GM23248 (cell line): ENCODE measurements at regions not wholly inside any gene's neighbourhood (a gene's known extent, or its start where the extent isn't known, plus 50 kb on each side); places are given as distances from the start of the nearest gene placed in this dataset.

Experiments used
- DNase-seq: peaks from one replicate; pipeline ENCODE4 v3.0.0-alpha.2; 2015
- H2AFZ ChIP-seq: fragments of 200-600 bp; sonication (generic); 2 replicates; pipeline ENCODE4 v1.6.1; 2016; ENCODE audit warnings: antibody characterized with exemption
- H3F3A ChIP-seq: fragments of 200-600 bp; sonication (generic); 2 replicates; pipeline ENCODE4 v1.6.1; 2016; ENCODE audit warnings: mild to moderate bottlenecking, antibody characterized with exemption, mixed run types; ENCODE audit not compliant: insufficient read depth
- H3K27ac ChIP-seq: fragments of 200-600 bp; sonication (generic); 2 replicates; pipeline ENCODE4 v1.5.1; 2016; ENCODE audit warnings: mild to moderate bottlenecking
- H3K27me3 ChIP-seq: fragments of 200-600 bp; sonication (generic); replicated peaks from 2 replicates; pipeline ENCODE4 v1.6.1; 2016; ENCODE audit warnings: mild to moderate bottlenecking; ENCODE audit not compliant: insufficient read depth
- H3K36me3 ChIP-seq: fragments of 200-600 bp; sonication (generic); 2 replicates; pipeline ENCODE4 v1.6.1; 2016; ENCODE audit warnings: low read depth, mild to moderate bottlenecking
- H3K4me1 ChIP-seq: fragments of 200-600 bp; sonication (generic); 2 replicates; pipeline ENCODE4 v1.6.1; 2016; ENCODE audit warnings: mild to moderate bottlenecking; ENCODE audit not compliant: insufficient read depth
- H3K4me2 ChIP-seq: fragments of 200-600 bp; sonication (generic); one replicate; pipeline ENCODE4 v1.6.1; 2016; ENCODE audit warnings: mild to moderate bottlenecking; ENCODE audit not compliant: unreplicated experiment
- H3K4me3 ChIP-seq: fragments of 200-600 bp; sonication (generic); 2 replicates; pipeline ENCODE4 v1.5.1; 2016; ENCODE audit warnings: mild to moderate bottlenecking
- H3K79me2 ChIP-seq: fragments of 200-600 bp; sonication (generic); 2 replicates; pipeline ENCODE4 v1.6.1; 2016; ENCODE audit warnings: mild to moderate bottlenecking; ENCODE audit not compliant: insufficient read depth
- H3K9ac ChIP-seq: fragments of 200-600 bp; sonication (generic); 2 replicates; pipeline ENCODE4 v1.6.1; 2016; ENCODE audit warnings: mild to moderate bottlenecking
- H3K9me2 ChIP-seq: fragments of 200-600 bp; sonication (generic); 2 replicates; pipeline ENCODE4 v1.6.1; 2016; ENCODE audit warnings: mixed run types, mild to moderate bottlenecking, moderate library complexity; ENCODE audit not compliant: insufficient read depth
- H3K9me3 ChIP-seq: fragments of 200-600 bp; sonication (generic); one replicate; pipeline ENCODE4 v1.6.1; 2017; ENCODE audit warnings: low read depth
- H4K20me1 ChIP-seq: fragments of 200-600 bp; sonication (generic); 2 replicates; pipeline ENCODE4 v1.6.0; 2016; ENCODE audit not compliant: insufficient read depth
- EZH2 ChIP-seq: fragments of 200-600 bp; sonication (generic); IDR thresholded peaks from 2 replicates; pipeline ENCODE4 v1.6.1; 2018; ENCODE audit warnings: antibody characterized with exemption, mild to moderate bottlenecking; ENCODE audit not compliant: insufficient read depth, poor library complexity, severe bottlenecking
- EZH2phosphoT487 ChIP-seq: fragments of 200-600 bp; sonication (generic); IDR thresholded peaks from 2 replicates; pipeline ENCODE4 v1.6.1; 2018; ENCODE audit warnings: antibody characterized with exemption, moderate library complexity, mild to moderate bottlenecking, low read depth; ENCODE audit not compliant: insufficient read depth
- WGBS, 2 experiments: methylation state at CpG; one replicate each; pipeline ENCODE4 v1.1.6; 2015 to 2017; ENCODE audit warnings: low lambda C conversion rate in 2 of 2, low coverage in 1 of 2; ENCODE audit errors: missing lambda C conversion rate in 2 of 2; 5-methylcytosine and 5-hydroxymethylcytosine counted together
- in situ Hi-C: fragments of 300-500 bp; cut with MboI; formaldehyde crosslinking; loops from 2 replicates; pipeline ENCODE4 v1.15.0; 2020

DNA sequence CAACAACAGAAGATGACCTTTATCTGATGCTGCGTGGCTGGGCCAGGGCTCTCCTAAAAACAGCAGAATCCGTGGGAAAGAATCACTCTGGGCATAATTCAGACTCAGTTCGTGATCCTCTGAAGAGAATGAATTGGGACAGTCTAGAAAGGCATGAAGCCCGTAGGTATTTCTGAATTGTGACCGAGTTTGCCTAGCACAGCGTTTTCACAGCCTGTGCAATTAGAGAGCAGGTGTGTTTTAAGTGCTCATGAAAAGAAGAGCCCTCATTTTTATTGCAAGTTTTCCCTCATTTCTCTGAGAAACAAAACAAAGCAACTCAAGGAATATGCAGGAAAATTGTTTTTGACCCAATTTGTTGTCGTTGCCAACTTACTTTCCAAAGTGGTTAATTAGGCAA, 366.2 kb downstream of the WDR11 start:
- no peak for DNase-seq
- no peak for TF ChIP-seq EZH2
- 5 to 6% methylated on average over 7 of the region's 7 CpGs for WGBS, 2 experiments
- Histone ChIP-seq H4K20me1 (no peaks in the 10 kb centered on the region), H3K9ac (no peak overlapping the region), H3K27me3 (no peaks in the 10 kb centered on the region), H3F3A (no peaks in the 10 kb centered on the region), H3K9me2 (no peaks in the 10 kb centered on the region), H2AFZ (no peak overlapping the region), H3K4me3 (no peak overlapping the region), H3K4me2 (no peak overlapping the region), H3K27ac (no peak overlapping the region), H3K36me3 (no peaks in the 10 kb centered on the region), H3K9me3 (peaks cover 1% of the 10 kb centered on the region), H3K79me2 (no peaks in the 10 kb centered on the region), H3K4me1 (no peaks in the 10 kb centered on the region)
- in situ Hi-C loops, result no loop called here

DNA sequence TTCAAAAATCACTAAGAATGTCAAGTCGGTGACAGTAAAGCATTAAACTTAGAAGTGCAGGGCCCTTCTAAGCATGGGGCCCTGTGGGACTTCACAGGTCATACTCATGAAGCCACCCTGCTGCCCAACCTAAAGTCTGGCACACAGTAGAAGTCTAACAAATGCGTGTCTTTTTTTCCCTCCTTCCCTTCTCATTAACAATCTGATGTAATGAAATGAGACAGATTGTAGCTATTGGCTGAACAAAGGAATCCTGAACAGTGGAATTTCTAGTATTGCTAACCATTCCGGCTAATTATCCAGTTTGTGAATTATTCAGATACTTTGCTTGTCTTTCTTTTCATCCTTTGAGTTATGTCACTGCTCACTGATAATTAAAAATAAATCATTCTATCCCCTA, 369.9 kb downstream of the WDR11 start:
- Histone ChIP-seq H3K9ac (no peak overlapping the region), H4K20me1 (no peaks in the 10 kb centered on the region), H3K4me3 (no peak overlapping the region), H3K4me1 (no peaks in the 10 kb centered on the region), H2AFZ (no peak overlapping the region), H3K27ac (no peak overlapping the region), H3K9me3 (peaks cover 2% of the 10 kb centered on the region), H3F3A (no peaks in the 10 kb centered on the region), H3K36me3 (no peaks in the 10 kb centered on the region), H3K79me2 (no peaks in the 10 kb centered on the region), H3K9me2 (no peaks in the 10 kb centered on the region), H3K27me3 (no peaks in the 10 kb centered on the region), H3K4me2 (no peak overlapping the region)
- no peak for DNase-seq
- TF ChIP-seq EZH2, result no peak
- in situ Hi-C loops, result no loop called here
- 41 to 46% methylated on average over 3 of the region's 3 CpGs for WGBS, 2 experiments

GRCh38 chr10:121221991-121222390, 370.8 kb downstream of the WDR11 start:
- 40% methylated on average over 8 of the region's 8 CpGs for WGBS, 2 experiments
- H3K27ac ChIP-seq, result no peak overlapping the region
- in situ Hi-C loops, result no loop called here

GRCh38 chr10:121222842-121223241, 371.7 kb downstream of the WDR11 start:
- WGBS, 2 experiments, result 12 to 16% methylated on average over 2 of the region's 2 CpGs
- no peak for DNase-seq
- Histone ChIP-seq H3K4me3 (no peak overlapping the region), H2AFZ (no peak overlapping the region), H3K27ac (no peak overlapping the region), H4K20me1 (no peaks in the 10 kb centered on the region), H3F3A (no peaks in the 10 kb centered on the region), H3K79me2 (no peaks in the 10 kb centered on the region), H3K36me3 (no peaks in the 10 kb centered on the region), H3K9ac (no peak overlapping the region), H3K9me3 (peaks cover 2% of the 10 kb centered on the region), H3K4me2 (no peak overlapping the region), H3K4me1 (no peaks in the 10 kb centered on the region), H3K9me2 (no peaks in the 10 kb centered on the region), H3K27me3 (no peaks in the 10 kb centered on the region)
- TF ChIP-seq EZH2phosphoT487, result no peak
- no peak for TF ChIP-seq EZH2
- in situ Hi-C loops, result no loop called here

More at GRCh38 chr10:121221991-121222390, 370.8 kb downstream of the WDR11 start:
- no peak for DNase-seq
- no peaks in the 10 kb centered on the region for H4K20me1 ChIP-seq
- no peaks in the 10 kb centered on the region for H3K9me2 ChIP-seq
- H3K4me1 ChIP-seq, result no peaks in the 10 kb centered on the region
- no peaks in the 10 kb centered on the region for H3K27me3 ChIP-seq
- no peak overlapping the region for H2AFZ ChIP-seq
- no peak overlapping the region for H3K4me2 ChIP-seq
- H3F3A ChIP-seq, result no peaks in the 10 kb centered on the region
- H3K4me3 ChIP-seq, result no peak overlapping the region
- no peaks in the 10 kb centered on the region for H3K79me2 ChIP-seq
- H3K36me3 ChIP-seq, result no peaks in the 10 kb centered on the region
- H3K9ac ChIP-seq, result no peak overlapping the region
- TF ChIP-seq EZH2, result no peak
- no peak for TF ChIP-seq EZH2phosphoT487
- H3K9me3 ChIP-seq, result peaks cover 2% of the 10 kb centered on the region

DNA sequence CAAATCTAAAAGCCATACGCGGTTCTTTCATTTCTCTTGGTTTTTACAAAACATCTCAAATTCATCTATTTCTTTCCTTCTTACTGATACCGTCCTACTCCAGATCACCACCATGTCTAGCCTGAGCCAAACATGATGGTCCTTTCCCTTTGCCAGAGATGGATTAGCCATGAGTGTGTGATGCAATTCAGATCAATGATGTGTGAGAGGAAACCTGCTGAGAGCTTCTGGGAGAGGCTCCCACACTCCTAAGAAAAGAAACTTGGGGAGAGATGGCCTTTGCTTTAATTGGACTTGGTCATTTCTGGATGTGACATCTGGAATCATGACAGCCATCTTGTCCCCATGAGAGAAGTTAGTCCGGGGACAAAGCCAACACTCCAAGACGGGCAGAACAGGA, 367.2 kb downstream of the FGFR2 start:
- Histone ChIP-seq H3K4me3 (no peak overlapping the region), H3K36me3 (no peaks in the 10 kb centered on the region), H3K9ac (no peak overlapping the region), H3K27ac (no peak overlapping the region), H3K4me2 (no peak overlapping the region), H3K9me3 (no peaks in the 10 kb centered on the region), H3K27me3 (no peaks in the 10 kb centered on the region), H3F3A (no peaks in the 10 kb centered on the region), H3K9me2 (no peaks in the 10 kb centered on the region), H4K20me1 (no peaks in the 10 kb centered on the region), H3K79me2 (no peaks in the 10 kb centered on the region), H2AFZ (no peak overlapping the region), H3K4me1 (no peaks in the 10 kb centered on the region)
- no peak for TF ChIP-seq EZH2phosphoT487
- no peak for TF ChIP-seq EZH2
- DNase-seq, result no peak
- in situ Hi-C loops, result no loop called here
- WGBS, 2 experiments, result 1 to 2% methylated on average over 5 of the region's 5 CpGs
